ENCODE measurements at regions not wholly inside any gene's neighbourhood (a gene's known extent, or its start where the extent isn't known, plus 50 kb on each side); places are given as distances from the start of the nearest gene placed in this dataset.

GRCh38 chr12:25364529-25365339 lies 114.0 kb upstream of the KRAS start:
- Histone ChIP-seq H3K4me1 (ENCODE audit: insufficient read depth) (peaks cover 12% of the 10 kb centered on the region; the same call in 1 of the 2 replicates), H4K20me1 (replicated peaks; ENCODE audit: insufficient read depth) (no peaks in the 10 kb centered on the region), H3K27ac (ENCODE audit: low read depth) (peak overlapping the region; percentile 35; the same call in 1 of the 2 replicates), H3F3A (replicated peaks; ENCODE audit: low read depth) (no peaks in the 10 kb centered on the region), H3K79me2 (replicated peaks; ENCODE audit: insufficient read depth) (no peaks in the 10 kb centered on the region), H3K4me3 (0 out of 2 replicates have a peak overlapping the region, but pooled peaks have one; percentile 13), H3K27me3 (ENCODE audit: insufficient read depth) (no peaks in the 10 kb centered on the region), H2AFZ (peak overlapping the region; percentile 57; the same call in 1 of the 2 replicates), H3K9me2 (ENCODE audit: insufficient read depth) (no peaks in the 10 kb centered on the region), H3K4me2 (peak overlapping the region; percentile 54; the same call in 1 of the 2 replicates), H3K36me3 (ENCODE audit: insufficient read depth) (no peaks in the 10 kb centered on the region)
- ATAC-seq, result peak; percentile 89
- Mint-ChIP-seq H3K4me1 (peaks cover 13% of the 10 kb centered on the region), H3K27me3 (ENCODE audit: insufficient read depth, low read depth, poor library complexity) (no peaks in the 10 kb centered on the region), H3K4me3 (no peak overlapping the region; the same call in 2 of the 3 replicates), H3K9me3 (peaks cover 3% of the 10 kb centered on the region; the same call in 1 of the 3 replicates), H3K36me3 (ENCODE audit: low read depth) (no peaks in the 10 kb centered on the region; the same call in 2 of the 3 replicates), H3K27ac (peak overlapping the region; percentile 9; the same call in 1 of the 2 replicates)
- TF ChIP-seq EZH2phosphoT487 (IDR thresholded peaks at IDR 0.05; ENCODE audit: unreplicated experiment), result no peak
- TF ChIP-seq EZH2 (IDR thresholded peaks at IDR 0.05; ENCODE audit: low read depth, unreplicated experiment), result no peak
- no peak for TF ChIP-seq JUNB (IDR thresholded peaks at IDR 0.05; ENCODE audit: unreplicated experiment)
- no peak for DNase-seq (ENCODE audit: low spot score)

GRCh38 chr12:25362646-25363045 lies 111.9 kb upstream of the KRAS start:
- no peak overlapping the region for H3K4me3 ChIP-seq
- peaks cover 12% of the 10 kb centered on the region; the same call in 1 of the 2 replicates for H3K4me1 ChIP-seq (ENCODE audit: insufficient read depth)
- H3K4me3 Mint-ChIP-seq, result no peak overlapping the region
- H4K20me1 ChIP-seq (replicated peaks; ENCODE audit: insufficient read depth), result no peaks in the 10 kb centered on the region
- ATAC-seq (no peak), DNase-seq (ENCODE audit: low spot score) (no peak)
- H3K27me3 ChIP-seq (ENCODE audit: insufficient read depth), result no peaks in the 10 kb centered on the region
- H3K27me3 Mint-ChIP-seq (ENCODE audit: insufficient read depth, low read depth, poor library complexity), result no peaks in the 10 kb centered on the region
- no peaks in the 10 kb centered on the region for H3K36me3 Mint-ChIP-seq (ENCODE audit: low read depth)
- no peak overlapping the region for H3K27ac ChIP-seq (ENCODE audit: low read depth)
- H3K9me3 Mint-ChIP-seq, result no peaks in the 10 kb centered on the region
- no peak overlapping the region for H2AFZ ChIP-seq
- H3K4me1 Mint-ChIP-seq, result peaks cover 15% of the 10 kb centered on the region
- H3K36me3 ChIP-seq (ENCODE audit: insufficient read depth), result no peaks in the 10 kb centered on the region
- H3K4me2 ChIP-seq, result no peak overlapping the region
- H3K9me2 ChIP-seq (ENCODE audit: insufficient read depth), result no peaks in the 10 kb centered on the region
- no peaks in the 10 kb centered on the region for H3F3A ChIP-seq (replicated peaks; ENCODE audit: low read depth)
- no peaks in the 10 kb centered on the region for H3K79me2 ChIP-seq (replicated peaks; ENCODE audit: insufficient read depth)
- no peak overlapping the region for H3K27ac Mint-ChIP-seq
- TF ChIP-seq NANOG (IDR thresholded peaks at IDR 0.05; ENCODE audit: borderline replicate concordance), result no peak
- TF ChIP-seq, protein P1, sequence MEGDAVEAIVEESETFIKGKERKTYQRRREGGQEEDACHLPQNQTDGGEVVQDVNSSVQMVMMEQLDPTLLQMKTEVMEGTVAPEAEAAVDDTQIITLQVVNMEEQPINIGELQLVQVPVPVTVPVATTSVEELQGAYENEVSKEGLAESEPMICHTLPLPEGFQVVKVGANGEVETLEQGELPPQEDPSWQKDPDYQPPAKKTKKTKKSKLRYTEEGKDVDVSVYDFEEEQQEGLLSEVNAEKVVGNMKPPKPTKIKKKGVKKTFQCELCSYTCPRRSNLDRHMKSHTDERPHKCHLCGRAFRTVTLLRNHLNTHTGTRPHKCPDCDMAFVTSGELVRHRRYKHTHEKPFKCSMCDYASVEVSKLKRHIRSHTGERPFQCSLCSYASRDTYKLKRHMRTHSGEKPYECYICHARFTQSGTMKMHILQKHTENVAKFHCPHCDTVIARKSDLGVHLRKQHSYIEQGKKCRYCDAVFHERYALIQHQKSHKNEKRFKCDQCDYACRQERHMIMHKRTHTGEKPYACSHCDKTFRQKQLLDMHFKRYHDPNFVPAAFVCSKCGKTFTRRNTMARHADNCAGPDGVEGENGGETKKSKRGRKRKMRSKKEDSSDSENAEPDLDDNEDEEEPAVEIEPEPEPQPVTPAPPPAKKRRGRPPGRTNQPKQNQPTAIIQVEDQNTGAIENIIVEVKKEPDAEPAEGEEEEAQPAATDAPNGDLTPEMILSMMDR (conservative IDR thresholded peaks at IDR 0.05; ENCODE audit: low read depth in 2 of 2), result no peak
- no peak for TF ChIP-seq JUNB (IDR thresholded peaks at IDR 0.05; ENCODE audit: unreplicated experiment)
- no peak for TF ChIP-seq ZNF331 (CRISPR knock-in tag; IDR thresholded peaks at IDR 0.05; ENCODE audit: low read depth)
- no peak for TF ChIP-seq EZH2phosphoT487 (IDR thresholded peaks at IDR 0.05; ENCODE audit: unreplicated experiment)
- TF ChIP-seq ETS1 (IDR thresholded peaks at IDR 0.05), result no peak
- TF ChIP-seq POLR2AphosphoS5 (IDR thresholded peaks at IDR 0.05; ENCODE audit: low read depth), result no peak
- no peak for TF ChIP-seq ZNF462 (CRISPR knock-in tag; IDR thresholded peaks at IDR 0.05)
- TF ChIP-seq ZNF114 (CRISPR knock-in tag; IDR thresholded peaks at IDR 0.05), result no peak
- no peak for TF ChIP-seq EZH2 (IDR thresholded peaks at IDR 0.05; ENCODE audit: low read depth, unreplicated experiment)

Measured in GM23338 (cell line).